Colonic mucosa (tissue), 4 donors: ENCODE measurements at regions not wholly inside any gene's neighbourhood (a gene's known extent, or its start where the extent isn't known, plus 50 kb on each side); places are given as distances from the start of the nearest gene placed in this dataset.

ENCODE experiments used
- DNase-seq: peaks from one replicate; pipeline ENCODE4 v3.0.0-alpha.2; 2020
- H3K27ac ChIP-seq: fragments of 200-600 bp; one replicate; pipeline ENCODE4 v1.8.0; 2021
- H3K27me3 ChIP-seq: fragments of 200-600 bp; one replicate; pipeline ENCODE4 v1.8.0; 2021
- H3K36me3 ChIP-seq: fragments of 200-600 bp; one replicate; pipeline ENCODE4 v1.8.0; 2021
- H3K4me1 ChIP-seq: fragments of 200-600 bp; one replicate; pipeline ENCODE4 v1.8.0; 2021; ENCODE audit warnings: mild to moderate bottlenecking
- H3K4me3 ChIP-seq: fragments of 200-600 bp; one replicate; pipeline ENCODE4 v1.8.0; 2021
- H3K9ac ChIP-seq, 2 donors: one replicate each; pipeline ENCODE4 v1.7.0; 2013; ENCODE audit warnings: control low read depth in 2 of 2, low read depth in 2 of 2, low read length in 2 of 2
- H3K9me3 ChIP-seq: fragments of 200-600 bp; one replicate; pipeline ENCODE4 v1.8.0; 2021
- CTCF ChIP-seq: fragments of 200-600 bp; IDR thresholded peaks from one replicate; pipeline ENCODE4 v1.8.0; 2022; ENCODE audit warnings: antibody characterized with exemption, mild to moderate bottlenecking
- intact Hi-C: fragments of 100-400 bp; cut with DNase I; formaldehyde crosslinking; loops from one replicate; pipeline ENCODE4 v1.14.1; 2022
- donor health status: healthy.
- donor health status: DM: no; HTN: no; CAD: no.
- donor health status: DM: no; HTN: no; CAD: no.

DNA sequence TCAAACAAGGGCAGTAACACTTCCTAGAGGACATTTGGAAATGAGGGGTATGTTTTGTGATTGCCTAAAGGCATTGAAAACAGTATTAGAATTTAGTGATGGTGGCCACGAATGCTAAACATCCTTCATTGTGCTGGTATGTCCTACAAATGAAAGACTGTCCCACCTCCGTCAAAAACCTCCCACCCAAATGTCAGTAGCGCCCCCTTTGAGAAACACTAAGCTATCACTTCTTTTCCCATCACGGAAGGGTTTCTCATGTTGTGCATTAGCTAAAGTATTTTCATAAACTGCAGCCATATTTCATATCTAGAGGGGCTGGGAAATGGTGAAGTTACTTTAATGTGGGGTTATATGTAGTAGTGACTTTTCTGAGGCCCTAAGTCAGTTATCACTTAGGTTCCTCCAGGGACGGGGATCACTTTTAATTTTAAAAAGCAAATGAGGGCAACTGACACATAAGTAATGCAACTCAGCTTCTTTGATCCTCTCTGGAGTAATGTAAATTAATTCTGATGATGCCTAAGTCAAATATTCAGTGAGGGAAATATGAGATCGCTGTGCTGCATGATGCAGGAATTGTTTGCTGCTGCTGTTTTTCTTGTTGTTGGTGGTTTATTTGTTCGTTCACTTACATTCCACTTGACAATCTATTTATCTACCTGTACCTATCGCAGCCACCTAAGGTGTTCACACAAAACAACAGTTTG lies 1403.4 kb upstream of the TENM4 start:
- Histone ChIP-seq H3K27ac (no peak overlapping the region), H3K4me3 (no peak overlapping the region), H3K9ac (no peak overlapping the region), H3K36me3 (no peaks in the 10 kb centered on the region), H3K9me3 (no peaks in the 10 kb centered on the region), H3K27me3 (no peaks in the 10 kb centered on the region), H3K4me1 (no peaks in the 10 kb centered on the region)
- TF ChIP-seq CTCF = no peak
- intact Hi-C loops = no loop called here
- no peak for DNase-seq

GRCh38 chr11:80843266-80843974 lies 1402.6 kb upstream of the TENM4 start:
- intact Hi-C loops = no loop called here
- H3K9me3 ChIP-seq = no peaks in the 10 kb centered on the region
- TF ChIP-seq CTCF = no peak
- H3K4me1 ChIP-seq = no peaks in the 10 kb centered on the region
- H3K9ac ChIP-seq = no peak overlapping the region
- no peak overlapping the region for H3K27ac ChIP-seq
- no peak for DNase-seq
- no peaks in the 10 kb centered on the region for H3K36me3 ChIP-seq
- H3K4me3 ChIP-seq = no peak overlapping the region
- H3K27me3 ChIP-seq = no peaks in the 10 kb centered on the region

- no peak for TF ChIP-seq CTCF
Observed at GRCh38 chr11:80842246-80842645, 1401.4 kb upstream of the TENM4 start.

GRCh38 chr11:80841675-80842074 lies 1400.8 kb upstream of the TENM4 start:
- no peak for TF ChIP-seq CTCF
- no peak overlapping the region for H3K27ac ChIP-seq
- no peaks in the 10 kb centered on the region for H3K4me1 ChIP-seq
- H3K27me3 ChIP-seq = no peaks in the 10 kb centered on the region
- H3K36me3 ChIP-seq = no peaks in the 10 kb centered on the region
- DNase-seq = no peak
- intact Hi-C loops = no loop called here
- H3K4me3 ChIP-seq = no peak overlapping the region
- H3K9ac ChIP-seq = no peak overlapping the region
- no peaks in the 10 kb centered on the region for H3K9me3 ChIP-seq

More at GRCh38 chr11:80842246-80842645, 1401.4 kb upstream of the TENM4 start:
- Histone ChIP-seq H3K4me1 (no peaks in the 10 kb centered on the region), H3K4me3 (no peak overlapping the region), H3K9ac (no peak overlapping the region), H3K27ac (no peak overlapping the region), H3K9me3 (no peaks in the 10 kb centered on the region), H3K36me3 (no peaks in the 10 kb centered on the region), H3K27me3 (no peaks in the 10 kb centered on the region)
- no peak for DNase-seq
- intact Hi-C loops = no loop called here

GRCh38 chr11:80838153-80838552 lies 1397.3 kb upstream of the TENM4 start:
- Histone ChIP-seq H3K9me3 (no peaks in the 10 kb centered on the region), H3K9ac (no peak overlapping the region), H3K4me3 (no peak overlapping the region), H3K36me3 (no peaks in the 10 kb centered on the region), H3K27me3 (no peaks in the 10 kb centered on the region), H3K4me1 (no peaks in the 10 kb centered on the region), H3K27ac (no peak overlapping the region)
- no peak for DNase-seq
- TF ChIP-seq CTCF = no peak
- intact Hi-C loops = no loop called here
